DMS 273 treated with DMSO at 0.1 percent for 48 hours (cell line): ENCODE measurements at regions not wholly inside any gene's neighbourhood (a gene's known extent, or its start where the extent isn't known, plus 50 kb on each side); places are given as distances from the start of the nearest gene placed in this dataset.
"Not testable (repeated sequence)": the region's sequence is repeated elsewhere in the genome, so short reads cannot be mapped to it uniquely, and the experiment has no call there.

Experiments used
- DNase-seq: peaks from one replicate; lab custom pipeline; 2025; lab: John Stamatoyannopoulos, UW

- DNase-seq = no peak
Measured at GRCh38 chr3:164927728-164928127, 150.6 kb downstream of the SI start.

DNA sequence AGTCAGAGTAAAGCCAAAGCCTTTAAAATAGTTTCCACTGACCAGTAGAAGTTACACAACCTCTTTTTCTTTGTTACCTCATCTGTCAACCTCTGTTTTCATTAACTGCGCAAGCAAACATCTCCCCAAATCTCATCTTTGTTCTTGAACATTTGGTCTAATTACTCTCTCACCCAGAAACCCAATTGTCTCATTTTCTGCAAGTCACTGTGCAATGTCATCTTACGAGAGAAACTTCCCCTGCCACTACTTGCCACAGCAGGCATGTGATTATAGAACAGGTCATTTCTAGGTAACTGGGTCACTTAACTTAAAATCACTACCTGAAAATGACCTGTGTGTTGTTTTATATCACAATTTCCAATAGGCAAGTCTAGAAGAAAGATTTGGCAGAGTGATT, 159.4 kb downstream of the SI start:
- no peak for DNase-seq

DNA sequence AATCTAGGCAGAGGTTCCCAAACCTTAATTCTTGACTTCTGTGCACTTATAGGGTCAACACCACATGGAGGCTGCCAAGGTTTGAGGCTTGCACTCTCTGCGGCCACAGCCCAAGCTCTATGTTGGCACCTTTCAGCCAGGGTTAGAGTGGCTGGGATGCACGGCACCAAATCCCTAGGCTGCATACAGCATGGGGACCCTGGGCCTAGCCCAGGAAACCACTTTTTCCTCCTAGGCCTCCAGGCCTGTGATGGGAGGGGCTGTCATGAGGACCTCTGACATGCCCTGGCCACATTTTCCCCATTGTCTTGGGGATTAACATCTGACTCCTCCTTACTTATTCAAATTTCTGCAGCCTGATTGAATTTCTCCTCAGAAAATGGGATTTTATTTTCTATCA, 165.4 kb downstream of the SI start:
- DNase-seq = no peak

GRCh38 chr3:164903820-164904451, 174.4 kb downstream of the SI start:
- DNase-seq = no peak

DNA sequence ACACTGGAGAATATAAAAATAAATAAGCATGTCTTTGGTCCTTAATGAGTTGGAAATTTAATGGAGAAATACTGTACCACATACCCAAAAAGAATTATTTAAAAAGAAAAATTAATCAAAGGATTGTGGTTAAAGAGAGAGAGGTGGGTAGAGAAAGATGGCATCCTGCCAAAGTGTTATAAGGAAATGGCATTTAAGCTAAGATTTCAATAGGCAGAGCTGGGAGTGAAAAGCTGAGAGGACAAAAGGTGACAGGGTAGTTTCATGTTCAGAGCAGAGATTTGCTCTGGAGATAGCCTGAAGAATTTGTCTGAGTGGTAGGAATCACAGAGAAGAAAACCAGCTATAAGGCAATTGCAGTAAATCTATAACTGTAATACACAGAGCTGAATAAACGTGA, 181.0 kb downstream of the SI start:
- DNase-seq = no peak

GRCh38 chr3:164890061-164890460, 188.2 kb downstream of the SI start:
- no peak for DNase-seq

GRCh38 chr3:164883171-164883570, 195.1 kb downstream of the SI start:
- DNase-seq = no peak

DNA sequence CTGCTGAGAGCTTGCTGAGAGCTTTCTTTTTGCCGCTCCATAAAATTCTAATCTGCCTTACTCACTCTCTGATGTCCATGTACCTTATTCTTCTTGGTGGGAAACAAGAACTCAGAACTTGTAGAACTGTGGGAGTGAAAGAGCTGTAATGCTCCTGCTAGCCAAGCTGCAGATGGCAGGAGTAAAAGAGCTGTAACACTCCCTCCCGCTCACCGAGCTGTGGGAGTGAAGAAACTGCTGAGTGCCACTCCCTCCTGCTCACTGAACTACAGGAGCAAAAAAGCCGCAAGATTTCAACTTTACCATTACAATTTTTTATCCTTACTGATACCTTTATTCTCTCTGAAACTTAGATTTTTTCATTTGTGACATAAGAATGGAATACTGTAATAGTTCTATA, 199.1 kb downstream of the SI start:
- no peak for DNase-seq

DNA sequence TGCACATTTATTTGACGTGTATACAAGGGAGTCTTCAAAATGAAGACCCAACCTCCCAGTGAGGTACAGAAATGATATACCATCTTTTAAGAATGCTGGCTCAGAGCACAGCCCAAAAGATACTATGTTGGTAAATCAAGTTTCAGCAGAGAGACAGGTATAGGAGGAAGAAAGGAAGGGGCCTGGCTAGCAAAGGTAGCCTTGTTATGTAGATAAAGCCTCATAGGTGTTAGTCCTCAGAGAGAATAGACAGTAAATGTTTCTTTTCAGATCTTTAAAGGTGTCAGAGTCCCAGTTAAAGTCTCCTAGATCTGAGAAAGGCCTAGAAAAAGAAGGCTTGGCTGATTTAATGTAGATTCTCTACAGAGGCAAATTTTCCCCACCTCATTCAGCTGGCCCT, 213.8 kb downstream of the SI start:
- DNase-seq = no peak

GRCh38 chr3:164852866-164853265, 225.4 kb downstream of the SI start:
- no peak for DNase-seq

- no peak for DNase-seq
Measured at GRCh38 chr3:164851905-164852304, 226.4 kb downstream of the SI start.

- DNase-seq = no peak
Measured at GRCh38 chr3:164851204-164851603, 227.1 kb downstream of the SI start.

DNA sequence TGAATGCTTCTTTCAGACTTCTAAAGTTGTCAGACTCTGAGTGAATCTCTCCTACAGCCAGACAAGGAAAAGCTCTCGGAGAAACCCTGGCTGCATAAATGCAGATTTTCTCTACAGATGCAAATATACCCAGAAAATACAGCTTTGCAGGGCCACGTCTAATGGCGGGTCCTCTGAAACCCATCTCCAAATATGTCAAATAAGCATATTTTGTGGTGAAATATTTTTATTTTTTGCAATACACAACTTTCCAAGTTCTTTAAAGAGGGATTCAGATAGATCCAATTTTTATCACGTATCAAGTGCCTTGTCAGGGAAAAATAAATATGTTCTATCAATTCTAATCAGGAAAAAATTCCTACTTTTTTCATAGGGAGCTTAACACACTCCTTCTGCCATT, 229.4 kb downstream of the SI start:
- DNase-seq = no peak

DNA sequence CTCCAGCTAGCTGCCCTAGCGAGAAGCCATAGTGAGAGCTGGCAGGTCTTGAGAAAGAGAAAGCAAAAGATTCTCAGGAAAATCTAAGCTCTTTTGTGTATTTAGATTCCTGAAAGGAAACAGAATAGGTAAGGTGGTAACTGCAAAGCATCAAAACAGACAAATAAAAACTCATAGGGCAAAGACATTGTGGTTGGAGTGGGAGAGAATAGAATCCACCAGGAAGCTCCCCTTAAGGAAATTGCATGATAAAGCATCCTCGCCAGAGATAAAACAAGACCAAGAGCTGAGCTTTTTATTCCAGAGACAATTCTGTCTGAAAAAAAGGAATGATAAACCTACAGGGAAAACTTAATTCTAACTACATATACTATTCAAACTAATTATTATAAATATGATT, 232.6 kb downstream of the SI start:
- DNase-seq = no peak

- DNase-seq = no peak
Measured at GRCh38 chr3:164832216-164832615, 246.1 kb downstream of the SI start.

GRCh38 chr3:164818318-164818717, 260.0 kb downstream of the SI start:
- no peak for DNase-seq

DNA sequence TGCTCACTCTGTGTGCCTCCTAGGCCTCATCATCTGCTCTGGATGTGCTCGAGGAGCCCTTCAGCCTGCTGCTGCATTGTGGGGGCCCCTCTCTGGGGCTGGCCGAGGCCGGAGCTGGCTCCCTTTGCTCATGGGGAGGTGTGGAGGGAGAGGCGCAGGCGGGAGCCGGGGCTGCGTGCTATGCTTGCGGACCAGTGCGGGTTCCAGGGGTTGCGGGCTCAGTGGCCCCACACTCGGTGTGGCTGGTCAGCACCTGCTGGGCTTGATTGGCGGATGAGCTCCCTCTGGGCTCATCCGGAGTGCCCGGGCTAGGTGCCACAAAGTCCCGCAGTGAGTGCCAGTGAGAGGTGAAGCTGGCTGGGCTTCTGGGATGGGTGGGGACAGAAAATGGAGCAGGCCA, 264.2 kb downstream of the SI start:
- no peak for DNase-seq

DNA sequence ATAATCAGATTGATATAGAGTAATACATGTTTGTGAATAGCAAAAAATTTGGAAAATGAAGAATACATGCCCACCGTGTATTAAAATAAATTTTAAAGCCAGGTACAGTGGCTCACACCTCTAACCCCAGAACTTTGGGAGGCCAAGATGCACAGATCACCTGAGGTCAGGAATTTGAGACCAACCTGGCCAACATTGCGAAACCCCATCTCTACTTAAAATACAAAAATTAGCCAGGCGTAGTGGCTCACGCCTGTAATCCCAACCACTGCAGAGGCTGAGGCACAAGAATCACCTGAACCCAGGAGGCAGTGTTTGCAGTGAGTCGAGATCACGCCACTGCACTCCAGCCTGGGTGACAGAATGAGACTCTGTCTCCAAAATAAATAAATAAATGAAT, 266.3 kb downstream of the SI start:
- DNase-seq = no peak

- DNase-seq = no peak
Measured at GRCh38 chr3:164806188-164806587, 272.1 kb downstream of the SI start.

DNA sequence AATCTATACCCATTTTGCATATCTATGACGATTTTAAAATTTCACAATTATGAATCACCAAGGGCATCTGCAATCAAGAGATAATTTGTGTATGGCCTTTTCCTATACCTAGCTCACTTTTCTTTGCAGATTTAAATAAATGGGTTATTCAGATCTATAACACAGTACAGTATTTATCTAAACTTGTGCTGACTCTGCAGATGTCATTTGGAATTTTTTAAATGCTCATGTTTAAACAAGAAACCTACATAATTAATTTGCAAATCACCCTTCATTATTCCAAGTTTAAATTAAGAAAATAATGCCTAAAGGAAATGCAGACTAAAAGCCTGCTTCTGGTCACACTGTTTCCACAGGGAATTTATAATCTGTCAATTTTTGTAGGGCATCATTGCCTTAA, 284.2 kb downstream of the SI start:
- no peak for DNase-seq

GRCh38 chr3:164791263-164791662, 287.0 kb downstream of the SI start:
- DNase-seq = no peak

DNA sequence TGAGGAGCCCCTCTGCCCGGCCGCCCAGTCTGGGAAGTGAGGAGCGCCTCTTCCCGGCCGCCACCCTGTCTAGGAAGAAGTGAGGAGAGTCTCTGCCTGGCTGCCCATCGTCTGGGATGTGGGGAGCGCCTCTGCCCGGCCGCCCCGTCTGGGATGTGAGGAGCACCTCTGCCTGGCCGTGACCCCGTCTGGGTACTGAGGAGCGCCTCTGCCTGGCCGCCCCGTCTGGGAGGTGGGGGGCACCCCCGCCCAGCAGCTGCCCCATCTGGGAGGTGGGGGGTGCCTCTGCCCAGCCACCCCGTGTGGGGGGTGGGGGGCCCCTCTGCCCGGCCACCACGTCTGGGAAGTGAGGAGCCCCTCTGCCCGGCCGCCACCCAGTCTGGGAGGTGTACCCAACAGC, 293.9 kb downstream of the SI start:
- DNase-seq = not testable (repeated sequence)

GRCh38 chr3:164781755-164782154, 296.5 kb downstream of the SI start:
- no peak for DNase-seq

GRCh38 chr3:164779816-164780215, 298.5 kb downstream of the SI start:
- no peak for DNase-seq

DNA sequence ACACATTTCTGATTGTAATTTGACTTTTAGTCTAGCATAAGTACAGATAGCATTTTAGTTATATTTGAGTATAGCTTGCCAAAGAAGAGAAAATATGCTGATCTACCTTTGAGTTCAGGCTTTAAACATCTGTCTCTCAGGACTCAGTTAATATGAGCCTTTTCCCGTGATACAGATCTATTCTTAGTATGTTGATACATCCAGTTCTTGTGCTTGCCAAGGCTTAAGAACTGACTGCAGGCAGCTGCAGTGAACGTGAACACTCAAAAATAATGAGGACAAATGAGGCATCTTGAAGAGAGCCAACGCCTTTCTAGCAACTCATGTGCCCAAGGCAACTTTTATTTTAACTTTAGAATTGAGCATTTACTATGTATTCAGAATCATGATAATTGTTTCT, 325.5 kb downstream of the SI start:
- DNase-seq = no peak
